ENCODE measurements at regions not wholly inside any gene's neighbourhood (a gene's known extent, or its start where the extent isn't known, plus 50 kb on each side); places are given as distances from the start of the nearest gene placed in this dataset.

GRCh38 chr10:78903341-78903940, 165.3 kb upstream of the ZMIZ1 start:
- DNase-seq: no peak

- DNase-seq: no peak
Observed at GRCh38 chr10:78904196-78904595, 164.6 kb upstream of the ZMIZ1 start.

GRCh38 chr10:78905015-78905956, 163.5 kb upstream of the ZMIZ1 start:
- DNase-seq: no peak

GRCh38 chr10:78905957-78906308, 162.8 kb upstream of the ZMIZ1 start:
- no peak for DNase-seq

- no peak for DNase-seq
Observed at GRCh38 chr10:78906734-78907390, 161.9 kb upstream of the ZMIZ1 start.

- DNase-seq: no peak
Observed at GRCh38 chr10:78907551-78908211, 161.1 kb upstream of the ZMIZ1 start.

- DNase-seq: no peak
Observed at GRCh38 chr10:78909221-78909620, 159.5 kb upstream of the ZMIZ1 start.

- DNase-seq: no peak
Observed at GRCh38 chr10:78910021-78910420, 158.7 kb upstream of the ZMIZ1 start.

- DNase-seq: no peak
Observed at GRCh38 chr10:78910476-78910875, 158.3 kb upstream of the ZMIZ1 start.

GRCh38 chr10:78910886-78911285, 157.9 kb upstream of the ZMIZ1 start:
- DNase-seq: no peak

- DNase-seq: no peak
Observed at GRCh38 chr10:78911533-78912340, 157.0 kb upstream of the ZMIZ1 start.

- DNase-seq: no peak
Observed at GRCh38 chr10:78912361-78913218, 156.2 kb upstream of the ZMIZ1 start.

GRCh38 chr10:78913219-78914059, 155.3 kb upstream of the ZMIZ1 start:
- no peak for DNase-seq

- no peak for DNase-seq
Observed at GRCh38 chr10:78914060-78914378, 154.7 kb upstream of the ZMIZ1 start.

GRCh38 chr10:78914502-78915189, 154.1 kb upstream of the ZMIZ1 start:
- no peak for DNase-seq

- no peak for DNase-seq
Observed at GRCh38 chr10:78915190-78915518, 153.6 kb upstream of the ZMIZ1 start.

GRCh38 chr10:78916227-78916626, 152.5 kb upstream of the ZMIZ1 start:
- DNase-seq: no peak

- DNase-seq: no peak
Observed at GRCh38 chr10:78919181-78919966, 149.4 kb upstream of the ZMIZ1 start.

GRCh38 chr10:78920011-78920410, 148.8 kb upstream of the ZMIZ1 start:
- no peak for DNase-seq

Measured in activated CD4-positive, alpha-beta T cell treated with anti-CD3 and anti-CD28 coated beads for 1 hour (primary cell).